CD4-positive, alpha-beta T cell (primary cell): ENCODE measurements at regions not wholly inside any gene's neighbourhood (a gene's known extent, or its start where the extent isn't known, plus 50 kb on each side); places are given as distances from the start of the nearest gene placed in this dataset.

ENCODE experiments used
- ATAC-seq: fragments of 200-7000 bp; cut with Tn5 transposase; one replicate; pipeline ENCODE4 v1.10.0; 2022; ENCODE audit warnings: mild to moderate bottlenecking; ENCODE audit not compliant: poor library complexity
- CTCF ChIA-PET: fragments of 350-600 bp; sonication (Branson Sonifier 250); formaldehyde crosslinking; loops from one replicate; lab custom pipeline; 2021; ENCODE audit warnings: antibody characterized with exemption, inconsistent platforms; lab: Charles Lee
- POLR2A ChIA-PET: fragments of 350-600 bp; sonication (Branson Sonifier 250); formaldehyde crosslinking; loops from one replicate; lab custom pipeline; 2021; ENCODE audit warnings: antibody characterized with exemption, inconsistent platforms; lab: Charles Lee
- DNase-seq, 14 experiments: peaks; one replicate each; pipeline ENCODE4 v3.0.0-alpha.2; 2013 to 2020; ENCODE audit warnings: mixed read lengths in 2 of 14
- H3K27ac ChIP-seq, 2 donors: one replicate each; pipeline versions ENCODE4 v1.5.1 to v1.7.0; 2013; ENCODE audit warnings: low read length in 2 of 2, low read depth in 1 of 2, mild to moderate bottlenecking in 1 of 2
- H3K27me3 ChIP-seq, 2 experiments: 1 replicate in 1 of 2; 2 replicates in 1 of 2; pipeline versions ENCODE4 v1.6.1 to v1.7.0; 2013; ENCODE audit warnings: low read length in 2 of 2, control low read depth in 1 of 2, mild to moderate bottlenecking in 1 of 2, moderate library complexity in 1 of 2; ENCODE audit not compliant: insufficient read depth in 2 of 2, control insufficient read depth in 1 of 2
- H3K36me3 ChIP-seq: one replicate; pipeline ENCODE4 v1.6.1; 2013; ENCODE audit warnings: low read length, control low read depth; ENCODE audit not compliant: insufficient read depth
- H3K4me1 ChIP-seq: one replicate; pipeline ENCODE4 v1.6.1; 2013; ENCODE audit warnings: low read length, control low read depth; ENCODE audit not compliant: insufficient read depth
- H3K4me3 ChIP-seq: one replicate; pipeline ENCODE4 v1.5.1; 2013; ENCODE audit warnings: mild to moderate bottlenecking, low read length, moderate library complexity
- H3K9me3 ChIP-seq, 2 experiments: 1 replicate in 1 of 2; 2 replicates in 1 of 2; pipeline versions ENCODE4 v1.6.1 to v1.7.0; 2013; ENCODE audit warnings: low read length in 2 of 2, mild to moderate bottlenecking in 2 of 2, control low read depth in 1 of 2, moderate library complexity in 1 of 2; ENCODE audit not compliant: control insufficient read depth in 1 of 2, insufficient read depth in 1 of 2
- H3K27ac Mint-ChIP-seq: one replicate; pipeline ENCODE4 v1.8.0; 2020; ENCODE audit warnings: mixed read lengths
- H3K27me3 Mint-ChIP-seq: one replicate; pipeline ENCODE4 v1.8.0; 2021; ENCODE audit warnings: mixed read lengths
- H3K36me3 Mint-ChIP-seq: one replicate; pipeline ENCODE4 v1.8.0; 2021; ENCODE audit warnings: low read depth, mixed read lengths
- H3K4me1 Mint-ChIP-seq: one replicate; pipeline ENCODE4 v1.8.0; 2021; ENCODE audit warnings: low read depth, mixed read lengths
- H3K4me3 Mint-ChIP-seq: one replicate; pipeline ENCODE4 v1.8.0; 2020; ENCODE audit warnings: mild to moderate bottlenecking, mixed read lengths
- H3K9me3 Mint-ChIP-seq: one replicate; pipeline ENCODE4 v1.8.0; 2020; ENCODE audit warnings: mixed read lengths
- intact Hi-C, 2 experiments: fragments of 100-400 bp; cut with DNase I in 1 of 2; cut with micrococcal nuclease in 1 of 2; formaldehyde crosslinking; loops; one replicate each; pipeline versions ENCODE4 v1.15.1 to v1.9.0; 2023 to 2025; cut with DNase I, micrococcal nuclease
- TF ChIP-seq, protein P1 (sequence below): fragments of 200-600 bp; IDR thresholded peaks from one replicate; pipeline ENCODE4 v1.8.0; 2022; ENCODE audit warnings: antibody characterized with exemption, mild to moderate bottlenecking

DNA sequence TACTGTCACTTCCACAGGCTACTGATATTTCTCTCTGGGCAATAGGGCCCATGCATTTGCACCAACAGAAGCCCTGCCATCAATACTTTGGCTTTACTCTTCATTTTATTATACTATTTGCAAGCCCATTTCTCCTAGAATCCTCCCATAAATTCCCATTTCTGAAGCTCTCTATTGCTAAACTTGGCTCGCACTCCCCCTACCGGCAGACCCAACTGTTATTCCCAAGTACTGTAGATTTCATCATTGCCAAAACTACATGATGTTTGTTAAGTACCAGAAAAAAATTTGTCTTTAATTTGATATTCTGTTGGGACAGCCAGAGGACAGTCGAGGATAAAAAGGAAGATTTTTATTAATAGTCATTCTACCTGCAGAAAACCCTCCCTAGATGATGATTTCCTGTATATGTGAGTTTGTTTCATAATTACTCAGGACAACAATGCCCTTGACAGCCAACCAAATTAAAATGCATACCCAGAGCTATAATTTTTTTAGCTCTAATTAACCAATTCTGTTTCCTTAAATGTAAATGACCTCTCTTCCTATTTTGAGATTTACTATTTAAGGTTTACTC is 298.6 kb downstream of the REEP3 start:
- H3K4me1 Mint-ChIP-seq = no peaks in the 10 kb centered on the region
- H3K4me3 Mint-ChIP-seq = no peak overlapping the region
- TF ChIP-seq, protein P1, sequence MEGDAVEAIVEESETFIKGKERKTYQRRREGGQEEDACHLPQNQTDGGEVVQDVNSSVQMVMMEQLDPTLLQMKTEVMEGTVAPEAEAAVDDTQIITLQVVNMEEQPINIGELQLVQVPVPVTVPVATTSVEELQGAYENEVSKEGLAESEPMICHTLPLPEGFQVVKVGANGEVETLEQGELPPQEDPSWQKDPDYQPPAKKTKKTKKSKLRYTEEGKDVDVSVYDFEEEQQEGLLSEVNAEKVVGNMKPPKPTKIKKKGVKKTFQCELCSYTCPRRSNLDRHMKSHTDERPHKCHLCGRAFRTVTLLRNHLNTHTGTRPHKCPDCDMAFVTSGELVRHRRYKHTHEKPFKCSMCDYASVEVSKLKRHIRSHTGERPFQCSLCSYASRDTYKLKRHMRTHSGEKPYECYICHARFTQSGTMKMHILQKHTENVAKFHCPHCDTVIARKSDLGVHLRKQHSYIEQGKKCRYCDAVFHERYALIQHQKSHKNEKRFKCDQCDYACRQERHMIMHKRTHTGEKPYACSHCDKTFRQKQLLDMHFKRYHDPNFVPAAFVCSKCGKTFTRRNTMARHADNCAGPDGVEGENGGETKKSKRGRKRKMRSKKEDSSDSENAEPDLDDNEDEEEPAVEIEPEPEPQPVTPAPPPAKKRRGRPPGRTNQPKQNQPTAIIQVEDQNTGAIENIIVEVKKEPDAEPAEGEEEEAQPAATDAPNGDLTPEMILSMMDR = peak; percentile 52
- peaks cover 49% of the 10 kb centered on the region for H3K27me3 Mint-ChIP-seq
- ChIA-PET POLR2A (no interaction called here), CTCF (no interaction called here)
- peak in 1 of 14 experiments; percentile 10 for DNase-seq
- no peak overlapping the region for H3K27ac Mint-ChIP-seq
- intact Hi-C loops = no loop called here
- Histone ChIP-seq H3K27me3 (peaks cover 0 to 12% of the 10 kb centered on the region in 2 experiments), H3K27ac (no peak overlapping the region), H3K9me3 (no peaks in the 10 kb centered on the region), H3K36me3 (no peaks in the 10 kb centered on the region), H3K4me1 (no peaks in the 10 kb centered on the region), H3K4me3 (no peak overlapping the region)
- H3K9me3 Mint-ChIP-seq = no peaks in the 10 kb centered on the region
- no peak for ATAC-seq
- H3K36me3 Mint-ChIP-seq = no peaks in the 10 kb centered on the region

DNA sequence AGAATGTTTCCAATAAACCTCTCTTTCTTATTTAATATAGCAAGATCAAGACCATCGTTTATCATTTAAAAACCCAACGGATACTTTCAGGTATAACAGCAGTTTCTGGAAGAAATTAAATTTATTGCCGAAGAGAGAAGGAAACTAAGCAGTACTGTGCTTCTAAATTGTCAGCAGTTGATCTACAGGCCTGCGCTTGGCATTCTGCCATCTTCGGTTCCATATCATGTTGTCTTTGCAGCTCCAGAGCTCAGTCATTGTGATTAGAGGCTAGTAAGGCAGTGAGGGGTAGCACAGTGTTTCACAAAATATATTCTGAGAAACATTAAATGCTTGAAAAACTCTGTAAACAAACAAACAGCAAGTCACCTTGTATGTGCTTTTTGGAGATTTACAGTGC is 301.3 kb downstream of the REEP3 start:
- no peak overlapping the region for H3K27ac Mint-ChIP-seq
- no peak overlapping the region for H3K4me3 Mint-ChIP-seq

DNA sequence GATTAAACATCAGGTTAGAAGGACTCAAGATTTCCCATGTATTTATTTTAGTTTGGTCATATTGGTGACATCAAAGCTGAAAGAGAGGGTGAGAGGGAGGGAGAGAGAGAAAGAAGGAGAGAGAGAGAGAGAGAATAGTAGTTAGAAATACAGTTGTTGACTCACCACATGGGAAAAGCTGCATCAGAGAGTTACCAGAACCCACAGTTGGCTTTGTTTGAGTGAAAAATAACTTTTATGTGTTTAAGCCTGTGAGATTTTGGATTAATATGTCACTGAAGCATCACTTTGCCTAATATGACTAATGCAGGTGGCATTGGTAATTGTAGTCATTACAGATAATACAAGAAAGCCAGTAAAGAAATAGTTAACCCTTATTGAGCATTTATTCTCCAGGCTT is 303.9 kb downstream of the REEP3 start:
- Histone ChIP-seq H3K4me3 (no peak overlapping the region), H3K4me1 (no peaks in the 10 kb centered on the region), H3K9me3 (no peaks in the 10 kb centered on the region), H3K27me3 (peaks cover 0 to 17% of the 10 kb centered on the region in 2 experiments), H3K27ac (no peak overlapping the region), H3K36me3 (no peaks in the 10 kb centered on the region)
- Mint-ChIP-seq H3K4me3 (no peak overlapping the region), H3K27ac (no peak overlapping the region), H3K36me3 (no peaks in the 10 kb centered on the region), H3K4me1 (no peaks in the 10 kb centered on the region), H3K9me3 (no peaks in the 10 kb centered on the region), H3K27me3 (peaks cover 47% of the 10 kb centered on the region)
- POLR2A ChIA-PET = no interaction called here
- DNase-seq (no peak), ATAC-seq (no peak)
- CTCF ChIA-PET = no interaction called here
- TF ChIP-seq, protein P1 = no peak
- intact Hi-C loops = no loop called here

More for the DNA sequence above, 301.3 kb downstream of the REEP3 start:
- ATAC-seq = no peak
- H3K9me3 Mint-ChIP-seq = no peaks in the 10 kb centered on the region
- no peaks in the 10 kb centered on the region for H3K36me3 Mint-ChIP-seq
- H3K4me1 Mint-ChIP-seq = no peaks in the 10 kb centered on the region
- intact Hi-C loops = no loop called here
- ChIA-PET CTCF (no interaction called here), POLR2A (no interaction called here)
- TF ChIP-seq, protein P1 = no peak
- Histone ChIP-seq H3K9me3 (no peaks in the 10 kb centered on the region), H3K4me3 (no peak overlapping the region), H3K27ac (no peak overlapping the region), H3K4me1 (no peaks in the 10 kb centered on the region), H3K27me3 (peaks cover 0 to 9% of the 10 kb centered on the region in 2 experiments), H3K36me3 (no peaks in the 10 kb centered on the region)
- DNase-seq = no peak
- H3K27me3 Mint-ChIP-seq = peaks cover 58% of the 10 kb centered on the region
